Pancreas (tissue), 10 donors: ENCODE measurements at regions not wholly inside any gene's neighbourhood (a gene's known extent, or its start where the extent isn't known, plus 50 kb on each side); places are given as distances from the start of the nearest gene placed in this dataset.
A peak's percentile ranks its signal among the peaks of the same experiment; 100 is the strongest.

ENCODE experiments used
- ATAC-seq, 4 donors: fragments of 200-7000 bp; cut with Tn5 transposase; one replicate each; pipeline versions ENCODE4 v1.8.0 to v1.9.1; 2020; ENCODE audit warnings: mild to moderate bottlenecking in 4 of 4, moderate library complexity in 4 of 4
- DNase-seq, 6 donors: peaks; one replicate each; pipeline ENCODE4 v3.0.0-alpha.2; 2020
- FAIRE-seq: peaks from 2 replicates; lab custom pipeline; 2012; peaks lifted over from hg19 to GRCh38; lab: Jason Lieb, UNC
- H3K27ac ChIP-seq, 4 donors: fragments of 200-600 bp; sonication (generic); 1 replicate in 3 of 4; 2 replicates in 1 of 4; pipeline versions ENCODE4 v1.5.0 to v1.8.0; 2020
- H3K27me3 ChIP-seq, 4 donors: fragments of 200-600 bp; one replicate each; pipeline ENCODE4 v1.8.0; 2021
- H3K36me3 ChIP-seq, 3 donors: fragments of 200-600 bp; sonication (generic) in 1 of 3; one replicate each; pipeline versions ENCODE4 v1.5.0 to v1.8.0; 2020 to 2021
- H3K4me1 ChIP-seq, 3 donors: fragments of 200-600 bp; one replicate each; pipeline ENCODE4 v1.8.0; 2021
- H3K4me3 ChIP-seq, 4 donors: fragments of 200-600 bp; sonication (generic) in 2 of 4; one replicate each; pipeline versions ENCODE4 v1.5.0 to v1.8.0; 2020 to 2021
- H3K9me3 ChIP-seq, 4 donors: fragments of 200-600 bp; one replicate each; pipeline ENCODE4 v1.8.0; 2021
- WGBS, 2 donors: extraction: QIAGEN DNeasy Blood & Tissue Kit; methylation state at CpG; one replicate each; pipeline ENCODE4 v1.1.7; 2013; 5-methylcytosine and 5-hydroxymethylcytosine counted together
- intact Hi-C, 3 donors: fragments of 100-400 bp; cut with DNase I; formaldehyde crosslinking; loops; one replicate each; pipeline versions ENCODE4 v1.11.1 to v1.14.2; 2022
- TF ChIP-seq, protein P1 (sequence below), 4 donors: fragments of 200-600 bp; sonication (generic) in 3 of 4; IDR thresholded peaks; one replicate each; pipeline versions ENCODE4 v1.5.0 to v1.8.0; 2021; ENCODE audit warnings: antibody characterized with exemption in 4 of 4
- donor health status: healthy with polysubstance abuse.
- donor health status: DM: no; HTN: no; CAD: no; lungs with moderate emphysema.
- donor health status: DM: no; HTN: no; CAD: no.
- donor health status: control.
- donor health status: control.
- donor health status: Bipolar disorder and iron deficiency.
- donor health status: DM: yes; HTN: yes; CAD: no.
- donor health status: DM: no; HTN: no; CAD: no.
- donor health status: DM: no; HTN: no; CAD: no.
- donor health status: DM: yes; HTN: yes; CAD: no.

DNA sequence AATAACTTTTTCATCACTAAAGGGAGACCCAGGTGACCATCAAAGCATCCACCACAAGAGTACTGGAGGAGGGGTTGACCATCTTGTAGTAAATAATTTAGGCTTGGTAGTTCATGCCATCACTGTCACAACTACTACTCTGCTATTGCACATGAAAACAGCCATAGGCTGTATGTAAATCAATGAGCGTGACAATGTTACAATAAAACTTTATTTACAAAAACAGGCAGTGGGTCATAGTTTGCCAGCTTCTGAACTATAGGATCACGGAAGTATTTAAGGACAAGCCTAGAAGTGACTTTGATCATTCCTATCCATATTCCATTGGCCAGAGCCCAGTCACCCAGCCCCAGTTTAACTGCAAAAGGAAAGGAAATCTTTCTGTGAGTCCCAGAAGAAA is 153.4 kb downstream of the NUAK1 start:
- WGBS, 2 donors: 61 to 86% methylated on average over 2 of the region's 2 CpGs
- no peaks in the 10 kb centered on the region for H3K9me3 ChIP-seq
- no peak overlapping the region for H3K27ac ChIP-seq
- intact Hi-C loops: no loop called here
- FAIRE-seq: no peak
- DNase-seq: no peak
- no peak for ATAC-seq
- no peaks in the 10 kb centered on the region for H3K36me3 ChIP-seq
- TF ChIP-seq, protein P1, sequence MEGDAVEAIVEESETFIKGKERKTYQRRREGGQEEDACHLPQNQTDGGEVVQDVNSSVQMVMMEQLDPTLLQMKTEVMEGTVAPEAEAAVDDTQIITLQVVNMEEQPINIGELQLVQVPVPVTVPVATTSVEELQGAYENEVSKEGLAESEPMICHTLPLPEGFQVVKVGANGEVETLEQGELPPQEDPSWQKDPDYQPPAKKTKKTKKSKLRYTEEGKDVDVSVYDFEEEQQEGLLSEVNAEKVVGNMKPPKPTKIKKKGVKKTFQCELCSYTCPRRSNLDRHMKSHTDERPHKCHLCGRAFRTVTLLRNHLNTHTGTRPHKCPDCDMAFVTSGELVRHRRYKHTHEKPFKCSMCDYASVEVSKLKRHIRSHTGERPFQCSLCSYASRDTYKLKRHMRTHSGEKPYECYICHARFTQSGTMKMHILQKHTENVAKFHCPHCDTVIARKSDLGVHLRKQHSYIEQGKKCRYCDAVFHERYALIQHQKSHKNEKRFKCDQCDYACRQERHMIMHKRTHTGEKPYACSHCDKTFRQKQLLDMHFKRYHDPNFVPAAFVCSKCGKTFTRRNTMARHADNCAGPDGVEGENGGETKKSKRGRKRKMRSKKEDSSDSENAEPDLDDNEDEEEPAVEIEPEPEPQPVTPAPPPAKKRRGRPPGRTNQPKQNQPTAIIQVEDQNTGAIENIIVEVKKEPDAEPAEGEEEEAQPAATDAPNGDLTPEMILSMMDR (IDR thresholded peaks at IDR 0.05): no peak
- no peaks in the 10 kb centered on the region for H3K27me3 ChIP-seq
- H3K4me1 ChIP-seq: no peaks in the 10 kb centered on the region
- H3K4me3 ChIP-seq: no peak overlapping the region

DNA sequence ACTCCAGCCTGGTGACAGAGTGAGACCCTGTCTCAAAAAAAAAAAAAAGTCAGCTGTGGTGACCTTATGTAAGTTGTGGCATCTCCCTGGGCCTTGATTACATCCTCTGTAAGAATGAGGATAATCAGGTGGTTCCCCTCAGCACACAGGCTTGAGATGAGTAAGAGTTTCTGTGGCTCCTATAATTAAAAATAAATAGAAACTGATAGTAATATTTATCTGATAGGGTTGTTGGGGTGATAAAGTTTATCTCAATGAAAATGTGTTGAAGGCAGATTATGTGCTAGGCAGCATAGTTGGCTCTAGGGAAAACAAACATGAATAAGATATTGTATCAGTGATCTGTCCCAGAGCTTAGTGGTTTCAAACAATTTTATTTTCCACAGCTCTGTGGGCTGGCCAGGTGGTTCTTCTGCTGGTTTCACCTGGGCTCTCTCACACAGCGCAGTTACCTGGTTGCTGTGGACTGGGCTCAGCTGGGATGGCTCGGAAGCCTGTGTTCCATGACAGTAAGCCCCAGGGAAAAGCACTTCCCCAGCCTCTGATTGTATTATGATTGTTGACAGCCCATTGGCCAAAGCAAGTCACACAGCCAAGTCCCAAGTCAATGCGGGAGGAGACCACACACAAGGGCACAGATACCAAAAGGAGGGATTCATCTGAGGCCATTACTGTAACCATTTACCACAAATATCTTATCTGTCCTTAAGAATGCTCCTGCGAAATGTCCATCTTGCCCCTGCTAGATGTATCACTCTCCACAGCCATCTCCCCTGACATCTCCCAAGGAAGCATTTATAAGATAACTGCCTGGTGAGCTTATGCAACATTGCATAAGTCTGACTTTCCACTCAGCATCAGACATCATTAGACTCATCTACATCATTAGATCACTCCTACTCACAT is 151.7 kb downstream of the NUAK1 start:
- TF ChIP-seq, protein P1 (IDR thresholded peaks at IDR 0.05): no peak
- DNase-seq (no peak), ATAC-seq (peak in 2 of 4 donors; percentile 29 to 45), FAIRE-seq (no peak)
- no peaks in the 10 kb centered on the region for H3K27me3 ChIP-seq
- no peaks in the 10 kb centered on the region for H3K4me1 ChIP-seq
- H3K4me3 ChIP-seq: no peak overlapping the region
- intact Hi-C loops: no loop called here
- no peaks in the 10 kb centered on the region for H3K36me3 ChIP-seq
- WGBS, 2 donors: 48 to 72% methylated on average over 4 of the region's 4 CpGs
- H3K27ac ChIP-seq: no peak overlapping the region
- no peaks in the 10 kb centered on the region for H3K9me3 ChIP-seq

- H3K4me1 ChIP-seq: no peaks in the 10 kb centered on the region
- ATAC-seq (no peak), DNase-seq (no peak), FAIRE-seq (no peak)
- 71 to 84% methylated on average over 3 of the region's 3 CpGs for WGBS, 2 donors
- H3K9me3 ChIP-seq: no peaks in the 10 kb centered on the region
- no peaks in the 10 kb centered on the region for H3K36me3 ChIP-seq
- H3K27me3 ChIP-seq: no peaks in the 10 kb centered on the region
- no peak overlapping the region for H3K4me3 ChIP-seq
- intact Hi-C loops: no loop called here
- TF ChIP-seq, protein P1 (IDR thresholded peaks at IDR 0.05): no peak
- no peak overlapping the region for H3K27ac ChIP-seq
Observed at GRCh38 chr12:105987685-105988035, 151.1 kb downstream of the NUAK1 start.

GRCh38 chr12:105992849-105993740 is 145.7 kb downstream of the NUAK1 start:
- H3K27ac ChIP-seq: no peak overlapping the region
- FAIRE-seq: no peak
- TF ChIP-seq, protein P1 (IDR thresholded peaks at IDR 0.05): no peak
- WGBS, 2 donors: 48 to 57% methylated on average over 14 of the region's 14 CpGs
- no peaks in the 10 kb centered on the region for H3K4me1 ChIP-seq
- H3K27me3 ChIP-seq: no peaks in the 10 kb centered on the region
- H3K36me3 ChIP-seq: no peaks in the 10 kb centered on the region
- intact Hi-C loops: no loop called here
- H3K9me3 ChIP-seq: no peaks in the 10 kb centered on the region
- ATAC-seq: peak in 2 of 4 donors; percentile 9 to 59
- DNase-seq: no peak
- H3K4me3 ChIP-seq: no peak overlapping the region
